ENCODE measurements at regions not wholly inside any gene's neighbourhood (a gene's known extent, or its start where the extent isn't known, plus 50 kb on each side); places are given as distances from the start of the nearest gene placed in this dataset.

DNA sequence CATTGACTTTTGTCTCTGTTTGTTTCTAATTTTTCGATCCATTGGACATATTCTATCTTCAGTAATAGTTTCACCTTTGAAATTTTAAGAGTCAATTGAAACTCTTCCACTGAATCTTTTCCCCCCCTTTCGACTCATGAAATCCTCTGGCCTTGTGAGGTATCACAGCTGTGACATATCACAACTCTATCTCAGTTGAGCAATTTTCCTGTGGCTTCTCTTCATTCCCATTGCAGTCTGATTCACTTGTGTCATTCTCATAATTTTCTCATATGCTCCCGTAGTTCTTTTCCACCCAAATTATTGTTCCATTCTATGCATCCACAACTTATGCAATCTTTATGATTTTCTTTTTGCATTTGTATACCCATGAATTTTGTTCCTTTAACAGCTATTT lies 261.6 kb downstream of the DACT1 start:
- Histone ChIP-seq H3K79me2 (ENCODE audit: control insufficient read depth, insufficient read depth, low read length) (no peaks in the 10 kb centered on the region), H4K20me1 (replicated peaks; ENCODE audit: control insufficient read depth, extremely low read depth, insufficient read depth, low read length) (no peaks in the 10 kb centered on the region), H3K4me2 (ENCODE audit: insufficient read depth, low read length) (no peak overlapping the region), H3K9me1 (replicated peaks; ENCODE audit: control insufficient read depth, extremely low read depth, insufficient read depth, low read length) (no peaks in the 10 kb centered on the region), H3K4me1 (ENCODE audit: control insufficient read depth, extremely low read depth, insufficient read depth, low read length) (no peaks in the 10 kb centered on the region), H3K4me3 (replicated peaks in 1 of 3; ENCODE audit: insufficient read depth in 1 of 3, low read depth in 1 of 3, low read length in 3 of 3) (no peak overlapping the region), H3K27ac (ENCODE audit: insufficient read depth, low read depth, low read length) (no peak overlapping the region), H3K36me3 (ENCODE audit: control insufficient read depth in 2 of 2, extremely low read depth in 1 of 2, insufficient read depth in 2 of 2, low read length in 2 of 2) (no peaks in the 10 kb centered on the region), H3K9ac (replicated peaks; ENCODE audit: extremely low read depth, insufficient read depth, low read length) (no peak overlapping the region), H2AFZ (ENCODE audit: low read depth, low read length) (no peak overlapping the region), H3K9me3 (replicated peaks; ENCODE audit: control insufficient read depth, insufficient read depth, low read length) (no peaks in the 10 kb centered on the region), H3K27me3 (ENCODE audit: control insufficient read depth in 2 of 2, insufficient read depth in 2 of 2, low read length in 2 of 2) (peaks cover 0 to 3% of the 10 kb centered on the region in 2 experiments)
- dilution Hi-C loops (cut with MboI; ENCODE audit: extremely low pct_ligation_motif_present, low sequenced_read_pairs), result no loop called here
- no peak for DNase-seq (ENCODE audit: low read depth, low spot score)
- FAIRE-seq, result no peak
- no peak for TF ChIP-seq POLR2A (IDR thresholded peaks at IDR 0.05; ENCODE audit: low read depth, low read length)
- no peak for TF ChIP-seq CTCF (IDR thresholded peaks at IDR 0.05; ENCODE audit: extremely low read depth in 1 of 2, insufficient read depth in 1 of 2, low read depth in 1 of 2, low read length in 2 of 2)
- TF ChIP-seq JUN (IDR thresholded peaks at IDR 0.05; ENCODE audit: borderline replicate concordance, insufficient read depth, insufficient read length, low read depth), result no peak
- no peak for TF ChIP-seq EZH2 (IDR thresholded peaks at IDR 0.05; ENCODE audit: borderline replicate concordance, low read depth, low read length, severe bottlenecking)
- no peak for TF ChIP-seq MYC (IDR thresholded peaks at IDR 0.05; ENCODE audit: low read depth, low read length)
- no peak for TF ChIP-seq POLR2AphosphoS5 (IDR thresholded peaks at IDR 0.05; ENCODE audit: insufficient read depth, low read depth, low read length)
- TF ChIP-seq, protein P1, sequence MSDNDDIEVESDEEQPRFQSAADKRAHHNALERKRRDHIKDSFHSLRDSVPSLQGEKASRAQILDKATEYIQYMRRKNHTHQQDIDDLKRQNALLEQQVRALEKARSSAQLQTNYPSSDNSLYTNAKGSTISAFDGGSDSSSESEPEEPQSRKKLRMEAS (IDR thresholded peaks at IDR 0.05; ENCODE audit: insufficient read depth, insufficient read length), result no peak
- TF ChIP-seq GATA2 (IDR thresholded peaks at IDR 0.05; ENCODE audit: insufficient read depth, insufficient read length, low read depth, low read length), result no peak
- TF ChIP-seq FOS (IDR thresholded peaks at IDR 0.05; ENCODE audit: borderline replicate concordance, insufficient read depth, low read length), result no peak
- intact Hi-C loops (cut with micrococcal nuclease), result no loop called here
- BruUV-seq (replicated peaks), result no TSS peak
- ChIA-PET CTCF (interaction anchor here (0.7 to 1.7 kb wide), 2 partner anchors 19 to 398 kb away, joined by 3 to 5 read pairs; no protein-coding TSS in a partner anchor), POLR2A (no interaction called here)
